ENCODE measurements at regions not wholly inside any gene's neighbourhood (a gene's known extent, or its start where the extent isn't known, plus 50 kb on each side); places are given as distances from the start of the nearest gene placed in this dataset.
"Not testable (repeated sequence)": the region's sequence is repeated elsewhere in the genome, so short reads cannot be mapped to it uniquely, and the experiment has no call there.

DNA sequence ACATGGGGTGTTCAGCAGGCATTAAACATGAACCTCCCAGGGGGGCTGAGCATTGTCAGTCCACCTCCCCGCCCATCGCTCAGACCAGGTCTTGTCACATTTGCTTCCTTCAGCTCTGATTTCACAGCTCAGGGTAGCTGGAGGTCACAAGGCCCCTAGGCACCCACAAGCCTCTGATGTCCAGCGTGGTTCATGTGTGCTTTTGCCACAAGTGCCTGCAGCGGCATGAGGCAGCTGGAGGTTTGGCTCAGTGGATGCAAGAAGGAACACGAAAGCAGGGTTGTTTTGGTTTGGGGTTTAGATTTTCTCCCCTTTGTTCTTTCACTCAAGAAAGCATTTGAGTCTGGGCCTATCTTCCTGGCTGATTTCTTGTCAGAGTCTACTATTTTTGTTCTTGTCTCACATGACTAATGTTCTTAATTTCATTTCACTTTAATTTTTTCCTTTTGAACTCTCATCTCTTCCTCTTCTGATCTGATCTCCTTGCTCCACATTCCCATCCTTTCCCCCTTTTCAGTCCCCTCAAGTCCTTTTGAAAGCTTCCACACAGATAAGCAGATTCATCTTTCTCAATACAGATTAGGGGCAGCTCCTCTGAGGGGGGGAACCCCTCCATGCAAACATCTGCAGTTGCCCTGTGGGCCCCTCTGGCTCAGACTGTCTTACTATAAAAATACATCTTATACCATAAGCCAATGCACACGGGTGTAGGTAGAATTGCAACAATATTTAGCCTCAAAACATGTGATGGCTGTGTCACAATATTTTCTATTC is 68.1 kb upstream of the CEP85L start:
- no peak for DNase-seq (ENCODE audit: low spot score)

DNA sequence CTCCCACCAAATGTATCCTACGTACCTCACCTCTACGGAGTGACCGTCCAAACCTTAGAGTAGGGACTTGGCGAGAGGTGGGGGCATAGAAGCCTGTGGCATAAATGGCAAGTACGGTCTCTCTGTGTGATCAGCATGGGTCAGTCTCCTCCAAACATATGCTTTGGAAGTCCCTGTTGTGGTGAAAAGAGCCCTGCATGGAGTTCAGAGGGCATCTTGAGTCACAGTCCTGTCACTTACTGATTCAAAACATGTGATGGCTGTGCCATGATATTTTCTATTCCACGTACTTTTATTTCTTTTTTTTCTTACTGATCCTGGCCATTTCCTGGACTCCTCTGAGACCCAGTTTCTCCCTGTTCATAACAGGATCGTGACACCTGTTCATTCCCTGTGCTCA is 67.5 kb upstream of the CEP85L start:
- no peak for DNase-seq (ENCODE audit: low spot score)

DNA sequence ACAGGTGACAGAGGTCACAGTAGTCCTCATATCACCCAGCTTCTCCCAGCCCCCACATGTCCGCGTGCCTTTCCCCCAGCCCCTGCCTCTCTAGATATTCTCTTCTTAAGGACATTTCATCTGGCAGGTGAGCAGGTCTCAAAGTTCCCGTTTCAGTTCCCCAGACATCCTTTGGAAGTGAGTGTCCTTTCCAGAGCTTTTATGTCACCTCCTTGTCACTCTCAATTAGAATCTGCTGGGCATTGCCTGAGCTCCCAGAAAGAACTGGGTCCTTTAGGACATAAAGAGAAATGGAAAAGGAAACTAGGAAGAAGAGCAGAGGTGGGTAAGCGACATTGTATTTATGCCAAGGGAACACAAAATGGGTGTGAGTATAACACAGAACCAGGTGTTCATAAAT is 66.9 kb upstream of the CEP85L start:
- DNase-seq (ENCODE audit: low spot score): no peak

DNA sequence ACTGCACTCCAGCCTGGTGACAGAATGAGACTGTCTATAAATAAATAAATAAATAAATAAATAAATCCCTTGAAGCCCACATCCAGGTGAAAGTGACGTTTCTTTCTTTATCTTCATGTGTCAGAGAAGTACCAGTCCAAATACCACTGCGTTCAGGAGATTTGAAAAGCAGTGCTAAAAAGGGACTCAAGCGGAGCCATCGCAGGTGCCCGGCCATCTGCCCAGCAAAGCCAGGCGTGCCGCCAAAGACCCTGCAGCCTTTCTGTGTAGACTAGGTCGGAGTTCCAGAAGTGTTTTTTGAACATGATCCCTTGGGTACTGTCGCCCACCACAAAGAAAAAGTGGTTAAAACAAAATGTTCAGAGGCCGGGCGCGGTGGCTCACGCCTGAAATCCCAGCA is 65.7 kb upstream of the CEP85L start:
- DNase-seq (ENCODE audit: low spot score): no peak

DNA sequence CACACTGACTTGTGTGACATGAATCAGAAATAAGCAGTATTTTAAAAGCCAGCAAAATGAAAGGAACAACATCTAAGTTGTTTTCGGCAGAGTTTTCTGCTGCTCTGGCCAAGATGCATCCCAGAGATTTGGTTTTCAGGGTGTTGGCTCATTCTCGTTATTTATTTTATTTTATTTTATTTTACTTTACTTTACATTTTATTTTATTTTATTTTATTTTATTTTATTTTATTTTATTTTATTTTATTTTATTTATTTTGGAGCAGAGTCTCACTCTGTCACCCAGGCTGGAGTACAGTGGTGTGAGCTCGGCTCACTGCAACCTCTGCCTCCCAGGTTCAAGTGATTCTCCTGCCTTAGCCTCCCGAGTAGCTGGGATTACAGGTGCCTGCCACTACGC is 64.5 kb upstream of the CEP85L start:
- DNase-seq (ENCODE audit: low spot score): not testable (repeated sequence)

DNA sequence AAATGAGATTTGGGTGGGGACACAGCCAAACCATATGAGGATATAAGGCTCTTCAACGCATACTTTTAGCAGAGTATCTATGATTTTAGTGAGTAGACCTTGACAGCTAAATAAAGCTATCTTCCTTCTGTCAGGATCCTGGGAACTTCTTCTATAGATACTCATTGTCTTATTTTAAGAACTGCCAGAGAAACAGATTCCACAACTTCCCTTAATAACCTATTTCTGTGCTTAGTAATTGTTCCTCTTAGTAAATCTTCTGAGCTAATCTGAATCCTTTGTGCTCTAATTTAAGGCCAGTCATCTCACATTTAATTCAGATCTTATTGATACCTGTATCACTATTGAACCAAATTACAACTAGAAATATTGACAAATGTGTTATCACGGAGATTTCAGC is 64.0 kb upstream of the CEP85L start:
- no peak for DNase-seq (ENCODE audit: low spot score)

DNA sequence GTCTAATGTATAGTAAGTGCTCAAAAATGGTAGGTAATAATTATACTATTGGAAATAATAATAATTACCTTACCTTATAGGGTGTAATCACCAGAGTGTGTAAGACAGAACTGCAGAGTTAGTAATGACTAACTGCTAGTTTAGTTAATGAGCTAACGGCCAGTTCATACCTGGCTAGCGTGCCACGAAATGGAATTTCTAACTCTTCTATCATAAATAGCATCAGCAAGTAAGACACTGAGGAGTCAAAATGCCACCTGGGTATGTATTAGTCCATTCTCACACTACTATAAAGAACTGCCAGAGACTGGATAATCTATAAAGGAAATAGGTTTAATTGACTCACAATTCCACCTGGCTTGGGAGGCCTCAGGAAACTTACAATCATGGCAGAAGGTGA is 63.4 kb upstream of the CEP85L start:
- DNase-seq (ENCODE audit: low spot score): no peak

DNA sequence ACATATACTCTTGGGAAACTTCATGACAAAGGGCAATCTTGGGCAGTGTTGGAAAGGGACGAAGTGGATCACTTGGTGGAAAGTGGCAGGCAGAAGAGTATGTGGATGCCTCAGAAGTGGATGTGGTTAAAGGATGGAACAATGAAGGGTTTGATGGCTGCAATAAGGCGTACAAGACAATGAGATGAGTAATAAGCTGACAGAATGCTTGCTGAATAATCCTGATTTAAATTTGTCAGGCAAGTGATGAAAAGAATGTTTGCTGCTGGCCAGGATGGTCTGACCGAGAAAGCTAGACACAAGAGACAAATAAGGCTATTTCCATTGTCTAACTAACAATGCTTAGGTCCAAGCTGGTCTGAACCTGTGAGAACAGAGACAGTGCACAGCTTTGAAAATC is 61.6 kb upstream of the CEP85L start:
- peak; percentile 23 for DNase-seq (ENCODE audit: low spot score)

DNA sequence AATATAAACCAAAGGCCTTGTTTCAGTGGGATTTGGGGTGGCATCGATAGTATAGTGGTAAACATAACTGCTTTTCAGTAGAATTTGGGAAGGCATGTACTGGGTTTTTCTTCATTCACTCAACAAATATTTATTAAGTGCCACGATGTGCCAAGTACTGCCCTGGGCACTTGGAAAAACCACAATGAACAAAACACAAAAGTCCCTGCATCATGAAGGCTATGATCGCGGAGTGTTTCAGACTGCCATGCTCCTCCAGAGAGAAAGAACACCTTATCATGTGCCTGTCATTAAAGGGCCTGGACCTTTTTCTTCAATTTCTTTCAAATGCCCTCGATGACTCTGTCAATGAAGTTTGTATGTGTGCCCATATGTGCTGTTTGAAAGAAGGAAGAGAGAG is 59.2 kb upstream of the CEP85L start:
- DNase-seq (ENCODE audit: low spot score): no peak

DNA sequence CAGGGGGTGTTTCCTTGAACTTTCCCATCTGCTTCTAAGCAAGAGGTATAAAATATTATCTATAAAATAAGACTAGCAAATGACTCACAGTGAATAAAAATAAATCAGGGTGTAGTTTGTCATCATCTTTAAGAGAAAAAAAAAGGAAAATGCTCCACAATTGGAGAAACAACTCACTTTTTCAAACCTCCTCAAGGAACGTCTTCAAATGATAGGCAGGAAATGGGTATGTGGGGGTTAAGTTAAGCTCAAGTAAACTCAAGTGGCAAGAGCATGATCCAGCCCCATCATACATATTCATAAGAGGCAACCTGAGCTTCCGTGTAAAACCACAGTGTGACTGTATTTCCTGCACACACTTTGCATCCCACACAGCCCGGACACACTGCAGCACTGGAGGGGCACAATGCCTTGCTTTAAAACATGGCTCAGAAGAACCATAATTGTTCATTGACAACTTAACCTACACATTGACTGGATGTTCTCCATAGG is 58.5 kb upstream of the CEP85L start:
- peak; percentile 72 for DNase-seq (ENCODE audit: low spot score)

DNA sequence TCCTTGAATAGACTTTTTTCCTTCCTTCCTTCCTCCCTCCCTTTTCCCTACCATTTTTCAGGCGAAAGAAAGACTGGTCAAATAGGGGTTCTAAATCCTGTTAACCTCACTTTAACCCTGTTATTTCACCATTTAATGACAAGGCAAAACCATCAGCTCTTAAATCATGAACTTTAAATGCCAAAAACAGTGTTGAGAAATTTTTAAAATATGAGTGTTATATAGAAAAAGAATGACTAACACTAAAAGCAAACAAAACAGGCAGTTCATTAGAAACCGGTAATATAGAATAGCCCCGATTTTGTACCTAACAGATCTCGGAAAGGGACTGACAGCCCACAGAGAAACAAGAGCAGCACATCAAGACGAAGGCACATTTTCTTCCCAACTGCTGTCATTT is 57.4 kb upstream of the CEP85L start:
- no peak for DNase-seq (ENCODE audit: low spot score)

DNA sequence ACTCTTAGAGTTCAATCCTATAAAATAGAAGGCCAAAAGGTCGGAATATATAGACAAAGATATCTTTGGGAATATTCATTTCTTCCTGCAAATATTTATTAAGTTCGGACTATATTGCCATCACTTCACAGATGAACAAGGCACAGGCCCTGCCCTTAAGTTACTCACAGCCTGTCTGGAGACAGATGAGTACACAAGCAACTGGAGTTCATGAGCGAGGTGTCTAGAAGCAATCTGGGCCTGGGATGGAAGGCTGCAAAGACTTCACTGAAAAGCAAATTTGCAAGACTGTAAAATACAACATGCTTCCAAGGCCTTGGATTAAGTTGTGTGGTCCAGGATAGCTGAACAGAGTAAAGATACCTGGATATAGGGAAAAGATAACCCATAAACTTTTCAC is 56.7 kb upstream of the CEP85L start:
- DNase-seq (ENCODE audit: low spot score): no peak

DNA sequence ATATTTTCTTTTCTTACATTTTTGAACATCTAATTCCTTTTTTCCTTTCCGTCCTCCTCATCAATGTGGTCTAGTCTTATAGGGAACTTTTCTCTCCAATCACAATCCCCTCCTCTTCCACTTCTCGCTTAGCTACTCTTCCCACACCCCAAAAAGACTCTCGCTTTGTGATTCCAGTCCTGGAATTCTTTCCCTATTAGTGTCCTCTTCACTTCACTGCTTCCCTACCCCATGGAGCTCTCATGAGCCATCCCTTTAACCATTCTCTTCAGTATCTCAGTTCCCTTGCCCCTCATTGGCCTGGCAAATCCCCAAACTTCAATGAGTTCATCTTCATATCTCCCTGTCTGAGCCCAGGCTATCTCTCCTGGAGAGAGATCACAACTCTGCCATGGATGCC is 55.3 kb upstream of the CEP85L start:
- DNase-seq (ENCODE audit: low spot score): no peak

DNA sequence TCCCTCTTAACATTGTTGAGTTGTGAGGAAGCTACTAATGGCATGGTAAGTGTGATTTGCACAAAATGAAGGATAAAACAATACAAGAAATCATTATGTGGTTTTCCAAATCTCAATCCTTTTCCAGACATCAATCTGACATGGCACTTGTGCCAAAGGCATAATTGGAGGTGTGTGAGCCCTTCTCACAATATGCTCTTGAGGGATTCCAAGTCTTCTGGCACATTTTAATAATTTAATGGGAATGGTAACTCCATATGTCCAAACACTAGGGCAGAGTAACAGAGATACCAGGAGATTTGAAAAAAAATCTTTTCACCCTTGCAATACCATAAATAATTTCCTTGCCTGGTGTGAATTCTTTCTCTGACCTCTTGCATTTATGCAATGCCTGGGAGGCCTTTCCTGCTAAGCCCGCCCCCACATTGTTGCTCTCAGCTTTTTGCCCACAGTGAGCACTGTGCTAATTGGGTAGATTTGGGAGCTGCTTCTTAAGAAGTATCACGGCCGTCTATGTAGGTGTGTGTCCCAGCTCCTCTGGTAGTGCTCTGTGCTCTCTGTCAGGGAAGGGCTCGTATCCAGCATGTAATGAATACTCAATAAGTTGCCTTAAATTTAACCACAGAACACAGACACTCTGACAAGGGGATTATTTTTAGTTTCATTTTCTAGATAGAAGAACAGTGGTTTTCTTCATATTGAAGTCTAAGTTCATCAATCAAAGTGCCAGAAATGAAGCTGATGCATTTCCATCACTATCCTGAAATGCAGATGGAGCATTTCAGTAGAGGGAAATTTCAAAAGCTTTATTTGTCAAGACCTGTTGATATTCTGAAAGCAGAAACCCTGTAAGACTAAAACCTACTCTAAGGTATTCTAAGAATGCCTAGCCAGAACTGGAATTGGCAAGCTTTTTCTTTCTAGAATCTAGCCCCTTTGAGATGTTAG is 54.4 kb upstream of the CEP85L start:
- DNase-seq (ENCODE audit: low spot score): no peak

DNA sequence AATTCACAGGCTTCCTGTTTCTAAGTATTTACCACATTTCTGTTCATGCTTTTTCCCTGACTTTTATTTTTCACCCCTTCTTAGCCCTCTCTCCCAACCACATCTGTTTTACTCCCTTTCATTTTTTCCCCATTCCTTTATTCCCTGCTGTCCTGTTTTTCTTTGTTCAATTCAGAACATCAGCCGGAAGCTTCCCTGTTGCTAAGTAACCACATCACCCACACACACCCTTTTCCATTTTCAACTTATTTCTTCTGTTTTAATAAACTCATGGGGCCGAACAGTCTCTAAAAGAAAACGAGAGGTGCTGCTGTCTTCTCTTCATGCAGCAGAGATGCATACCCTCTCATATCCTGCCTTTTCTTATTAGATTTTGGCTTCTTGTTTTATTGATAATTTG is 53.5 kb upstream of the CEP85L start:
- no peak for DNase-seq (ENCODE audit: low spot score)

DNA sequence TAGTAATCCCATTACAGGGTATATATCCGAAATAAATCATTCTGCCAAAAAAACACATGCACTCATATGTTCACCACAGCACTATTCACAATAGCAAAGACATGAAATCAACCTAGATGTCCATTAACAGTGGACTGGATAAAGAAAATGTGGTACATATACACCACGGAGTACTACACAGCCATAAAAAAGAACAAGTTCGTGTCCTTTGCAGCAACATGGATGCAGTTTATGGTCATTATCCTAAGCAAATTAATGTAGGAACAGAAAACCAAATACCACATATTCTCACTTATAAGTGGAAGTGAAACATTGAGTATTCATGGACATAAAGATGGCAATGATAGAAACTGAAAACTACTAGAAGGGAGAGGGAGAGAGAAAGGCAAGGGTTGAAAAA is 49.9 kb upstream of the CEP85L start:
- not testable (repeated sequence) for DNase-seq (ENCODE audit: low spot score)

Measured in kidney capillary endothelial cell (primary cell).